HFF-Myc (cell line): ENCODE measurements at regions not wholly inside any gene's neighbourhood (a gene's known extent, or its start where the extent isn't known, plus 50 kb on each side); places are given as distances from the start of the nearest gene placed in this dataset.
A peak's percentile ranks its signal among the peaks of the same experiment; 100 is the strongest.

Experiments used
- DNase-seq: peaks from one replicate; pipeline ENCODE4 v3.0.0-alpha.2; 2011; ENCODE audit warnings: low read depth; ENCODE audit errors: extremely low read depth
- H3K4me3 ChIP-seq: replicated peaks from 2 replicates; pipeline ENCODE4 v1.5.1; 2011; ENCODE audit warnings: low read depth, mild to moderate bottlenecking, control low read depth, low read length
- TF ChIP-seq, protein P1 (sequence below): IDR thresholded peaks from 2 replicates; pipeline ENCODE4 v1.5.1; 2012; ENCODE audit warnings: mild to moderate bottlenecking, low read depth, low read length, control low read depth; ENCODE audit errors: missing control alignments

DNA sequence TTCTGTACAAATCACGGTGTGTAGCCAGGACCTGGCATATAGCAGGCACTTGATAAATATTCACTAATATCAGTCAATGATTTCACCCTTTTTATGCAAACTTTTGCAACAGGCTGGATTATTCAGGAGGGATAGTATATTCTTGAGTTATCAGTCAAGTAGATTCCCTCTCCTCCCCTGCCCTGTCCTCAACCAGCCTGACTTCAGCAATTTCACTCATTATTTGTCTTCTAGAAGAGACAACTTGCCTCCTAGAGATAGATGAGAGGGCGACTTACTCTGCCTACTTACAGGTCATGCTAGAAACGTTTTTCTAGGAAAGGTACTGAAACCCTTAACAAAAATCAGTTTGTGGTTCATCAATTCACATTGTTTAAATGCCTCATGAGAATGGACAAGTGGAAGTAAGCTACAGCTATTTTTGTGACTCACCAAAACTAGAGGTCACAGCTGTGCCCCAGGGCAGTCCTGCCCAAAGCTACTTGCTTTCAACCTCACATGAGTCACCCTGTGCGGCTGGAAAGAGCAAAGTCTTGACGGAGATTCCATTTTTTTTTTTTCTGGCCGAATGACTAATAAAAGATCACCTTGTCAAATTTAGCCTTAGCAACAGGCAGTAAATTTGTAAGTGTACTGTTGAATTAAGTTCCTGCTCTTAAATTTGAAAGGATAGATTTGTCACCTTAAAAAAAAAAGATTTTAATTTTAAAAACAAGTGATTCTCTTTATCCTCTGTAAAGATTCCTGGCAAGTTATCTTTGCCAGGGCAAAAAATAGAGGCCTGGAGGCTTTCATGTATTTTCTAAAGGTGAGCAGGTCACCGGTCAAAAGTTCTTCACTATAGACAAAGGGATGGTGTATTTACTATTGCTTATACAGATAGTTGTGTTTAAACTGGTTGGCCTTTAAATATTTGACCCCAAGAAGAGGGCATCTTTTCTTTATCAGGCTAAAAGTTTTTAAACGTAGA lies 109.0 kb upstream of the SLC35G4 start:
- TF ChIP-seq, protein P1, sequence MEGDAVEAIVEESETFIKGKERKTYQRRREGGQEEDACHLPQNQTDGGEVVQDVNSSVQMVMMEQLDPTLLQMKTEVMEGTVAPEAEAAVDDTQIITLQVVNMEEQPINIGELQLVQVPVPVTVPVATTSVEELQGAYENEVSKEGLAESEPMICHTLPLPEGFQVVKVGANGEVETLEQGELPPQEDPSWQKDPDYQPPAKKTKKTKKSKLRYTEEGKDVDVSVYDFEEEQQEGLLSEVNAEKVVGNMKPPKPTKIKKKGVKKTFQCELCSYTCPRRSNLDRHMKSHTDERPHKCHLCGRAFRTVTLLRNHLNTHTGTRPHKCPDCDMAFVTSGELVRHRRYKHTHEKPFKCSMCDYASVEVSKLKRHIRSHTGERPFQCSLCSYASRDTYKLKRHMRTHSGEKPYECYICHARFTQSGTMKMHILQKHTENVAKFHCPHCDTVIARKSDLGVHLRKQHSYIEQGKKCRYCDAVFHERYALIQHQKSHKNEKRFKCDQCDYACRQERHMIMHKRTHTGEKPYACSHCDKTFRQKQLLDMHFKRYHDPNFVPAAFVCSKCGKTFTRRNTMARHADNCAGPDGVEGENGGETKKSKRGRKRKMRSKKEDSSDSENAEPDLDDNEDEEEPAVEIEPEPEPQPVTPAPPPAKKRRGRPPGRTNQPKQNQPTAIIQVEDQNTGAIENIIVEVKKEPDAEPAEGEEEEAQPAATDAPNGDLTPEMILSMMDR, result no peak
- H3K4me3 ChIP-seq, result no peak overlapping the region
- peak; percentile 93 for DNase-seq

DNA sequence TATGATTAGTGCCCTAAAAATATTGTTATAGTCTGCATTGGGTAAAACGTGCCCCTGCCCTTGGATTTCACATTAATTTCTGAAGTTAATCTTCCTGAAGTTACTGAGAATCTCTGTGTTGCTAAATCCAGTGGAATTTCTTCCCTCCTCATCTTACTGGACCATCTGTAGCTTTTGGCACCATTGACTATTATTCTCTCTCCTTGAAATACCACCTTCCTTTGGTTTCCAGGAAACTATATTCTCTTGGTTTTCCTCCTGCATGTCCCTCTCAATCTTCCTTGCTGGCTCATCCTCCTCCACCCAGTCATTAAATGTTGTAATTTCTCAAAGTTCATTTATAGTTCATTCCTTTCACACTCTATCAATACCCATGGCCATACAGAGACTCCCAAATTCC lies 110.6 kb upstream of the SLC35G4 start:
- TF ChIP-seq, protein P1, result no peak
- no peak for DNase-seq
- H3K4me3 ChIP-seq, result no peak overlapping the region

DNA sequence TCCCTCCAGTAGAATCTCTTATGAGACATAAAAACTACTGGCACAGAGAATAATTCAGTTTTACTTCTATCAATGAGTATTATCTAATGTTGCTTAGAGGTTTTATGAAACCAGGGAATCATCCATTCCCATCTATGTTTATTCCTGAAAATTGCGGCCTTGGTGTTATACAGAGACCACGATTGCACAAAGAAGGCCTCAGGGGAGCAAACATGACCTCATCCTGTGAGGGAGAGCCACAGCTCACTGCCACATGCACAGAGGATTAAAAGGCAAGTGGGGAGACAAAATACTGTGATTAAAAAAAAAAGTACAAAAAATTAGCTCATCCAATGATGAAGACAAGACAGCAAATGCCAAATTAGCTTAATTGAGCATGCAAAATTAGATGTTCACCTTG lies 111.8 kb upstream of the SLC35G4 start:
- H3K4me3 ChIP-seq, result no peak overlapping the region
- no peak for DNase-seq
- TF ChIP-seq, protein P1, result no peak

DNA sequence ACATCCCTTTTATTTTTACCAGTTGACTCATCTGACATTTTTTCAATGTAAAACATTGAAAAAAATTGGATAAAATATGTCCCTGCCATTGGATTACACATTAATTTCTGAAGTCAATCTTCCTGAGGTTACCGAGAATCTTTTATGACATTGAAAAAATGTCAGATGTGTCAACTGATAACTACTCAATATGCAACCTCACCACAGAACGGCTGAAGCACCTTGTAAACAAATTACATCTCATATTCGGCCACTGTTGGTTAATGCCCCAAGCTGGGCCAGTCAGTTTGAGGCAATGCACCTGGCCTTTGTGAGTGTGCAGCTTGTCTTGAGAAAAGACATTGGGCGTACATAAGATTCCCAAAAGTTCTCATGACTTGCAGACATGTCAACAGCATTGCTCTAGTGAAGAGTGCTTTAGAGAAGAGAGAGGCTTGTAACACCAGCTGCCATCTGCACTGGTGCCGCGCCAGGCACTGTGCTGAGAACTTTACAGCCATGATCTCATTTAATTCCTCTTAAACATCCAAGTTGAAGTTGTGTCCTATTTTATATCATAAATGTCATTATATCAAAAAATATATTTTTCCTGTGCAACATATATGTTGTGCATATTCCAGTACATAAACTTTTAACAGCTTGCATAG lies 112.7 kb upstream of the SLC35G4 start:
- TF ChIP-seq, protein P1, result no peak
- no peak overlapping the region for H3K4me3 ChIP-seq
- no peak for DNase-seq

DNA sequence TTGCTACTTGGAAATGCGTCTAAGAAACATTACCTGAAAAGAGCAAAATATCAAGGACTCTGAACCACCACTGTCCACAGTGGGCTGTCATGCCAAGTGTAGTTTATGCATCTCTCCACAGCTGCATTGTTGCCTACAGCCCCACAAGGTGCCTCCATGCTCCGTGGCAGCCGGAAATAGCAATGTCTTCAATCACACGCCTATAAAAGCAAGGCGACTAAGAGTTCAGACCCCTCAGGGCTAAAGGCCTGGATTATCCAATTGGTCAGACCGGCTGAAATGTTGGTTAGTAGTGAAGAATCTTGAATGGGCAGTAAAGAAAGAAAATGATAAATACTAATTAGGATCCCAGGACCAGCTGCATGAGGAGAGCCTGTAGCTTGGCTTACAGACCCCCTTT lies 114.0 kb upstream of the SLC35G4 start:
- DNase-seq, result no peak
- TF ChIP-seq, protein P1, result no peak
- no peak overlapping the region for H3K4me3 ChIP-seq

DNA sequence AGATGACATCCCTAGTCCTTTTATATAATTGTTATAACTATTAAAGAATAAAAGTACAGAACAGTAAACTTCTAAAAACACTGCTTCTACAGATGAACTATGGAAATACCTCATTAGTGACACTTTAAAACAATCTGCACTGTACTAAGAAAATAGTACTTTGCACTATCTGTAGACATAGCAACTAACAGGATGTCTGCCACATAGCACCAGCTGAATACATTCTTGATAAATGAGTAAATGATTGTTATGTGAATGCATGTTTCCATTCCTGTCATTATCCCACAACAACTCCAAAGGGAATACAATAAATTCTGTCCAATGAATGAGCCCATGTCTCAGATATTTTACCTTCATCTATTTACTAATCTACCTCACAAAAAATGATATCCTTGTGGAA lies 115.3 kb upstream of the SLC35G4 start:
- no peak for DNase-seq
- no peak overlapping the region for H3K4me3 ChIP-seq
- TF ChIP-seq, protein P1, result no peak
